RWPE1 (cell line): ENCODE measurements at regions not wholly inside any gene's neighbourhood (a gene's known extent, or its start where the extent isn't known, plus 50 kb on each side); places are given as distances from the start of the nearest gene placed in this dataset.

Experiments used
- CTCF ChIA-PET: fragments of 350-600 bp; sonication (Branson Sonifier 250); formaldehyde crosslinking; extraction: SDS; loops from one replicate; lab custom pipeline; 2021; lab: Yijun Ruan, JAX
- POLR2A ChIA-PET: fragments of 400-600 bp; formaldehyde crosslinking; extraction: SDS; loops from one replicate; lab custom pipeline; 2020; ENCODE audit warnings: antibody characterized with exemption; ENCODE audit not compliant: low non-redundant PET; lab: Yijun Ruan, JAX
- DNase-seq: peaks from one replicate; pipeline ENCODE4 v3.0.0; 2012; ENCODE audit warnings: low spot score
- H3K27ac ChIP-seq: fragments of 450-650 bp; 2 replicates; pipeline ENCODE4 v1.5.1; 2017
- CTCF ChIP-seq: fragments of 450-650 bp; conservative IDR thresholded peaks from 2 replicates; pipeline ENCODE4 v1.5.1; 2017; ENCODE audit warnings: low read depth, mild to moderate bottlenecking

- DNase-seq, result no peak
- ChIA-PET POLR2A (no interaction called here), CTCF (no interaction called here)
- H3K27ac ChIP-seq, result no peak overlapping the region
- no peak for TF ChIP-seq CTCF
These were observed 122.2 kb upstream of the OSR1 start for GRCh38 chr2:19480673-19481072.

- DNase-seq, result no peak
- no peak overlapping the region for H3K27ac ChIP-seq
- POLR2A ChIA-PET, result no interaction called here
- no peak for TF ChIP-seq CTCF
- CTCF ChIA-PET, result no interaction called here
These were observed 121.2 kb upstream of the OSR1 start for GRCh38 chr2:19479666-19480065.

GRCh38 chr2:19478409-19478808 lies 120.0 kb upstream of the OSR1 start:
- TF ChIP-seq CTCF, result no peak
- POLR2A ChIA-PET, result no interaction called here
- no peak for DNase-seq
- H3K27ac ChIP-seq, result no peak overlapping the region
- CTCF ChIA-PET, result interaction anchor here (0.6 to 0.7 kb wide), 3 partner anchors 117 to 919 kb away, joined by 3 to 4 read pairs (median 4); no protein-coding TSS in a partner anchor

GRCh38 chr2:19476327-19476726 lies 117.9 kb upstream of the OSR1 start:
- ChIA-PET CTCF (no interaction called here), POLR2A (no interaction called here)
- DNase-seq, result no peak

GRCh38 chr2:19474128-19474527 lies 115.7 kb upstream of the OSR1 start:
- no peak overlapping the region for H3K27ac ChIP-seq
- CTCF ChIA-PET, result no interaction called here
- POLR2A ChIA-PET, result no interaction called here
- DNase-seq, result no peak
- TF ChIP-seq CTCF, result no peak

More at GRCh38 chr2:19476327-19476726, 117.9 kb upstream of the OSR1 start:
- no peak overlapping the region for H3K27ac ChIP-seq
- no peak for TF ChIP-seq CTCF

GRCh38 chr2:19473350-19473749 lies 114.9 kb upstream of the OSR1 start:
- no peak for TF ChIP-seq CTCF
- ChIA-PET POLR2A (no interaction called here), CTCF (interaction anchor here (0.6 kb wide), 1 partner anchor 1053 kb away, joined by 3 read pairs; no protein-coding TSS in a partner anchor)
- no peak overlapping the region for H3K27ac ChIP-seq
- DNase-seq, result no peak
